HepG2 (cell line): ENCODE measurements at regions not wholly inside any gene's neighbourhood (a gene's known extent, or its start where the extent isn't known, plus 50 kb on each side); places are given as distances from the start of the nearest gene placed in this dataset.

Experiments
- ZNF317 ChIP-seq: sonication (generic); formaldehyde crosslinking; IDR thresholded peaks from 2 replicates; pipeline ENCODE4 v1.5.0; 2020; ENCODE audit warnings: mild to moderate bottlenecking, missing genetic modification reagents
- ZNF34 ChIP-seq: sonication (generic); formaldehyde crosslinking; IDR thresholded peaks from 2 replicates; pipeline ENCODE4 v1.4.0; 2020; ENCODE audit warnings: mild to moderate bottlenecking, missing genetic modification reagents, borderline replicate concordance
- TF ChIP-seq, protein P1 (sequence below): sonication (generic); formaldehyde crosslinking; IDR thresholded peaks from 2 replicates; pipeline ENCODE4 v1.5.0; 2020; ENCODE audit warnings: mild to moderate bottlenecking, missing genetic modification reagents, moderate library complexity
- TF ChIP-seq, protein P2 (sequence below): sonication (generic); formaldehyde crosslinking; IDR thresholded peaks from one replicate; pipeline ENCODE4 v1.5.1; 2020; ENCODE audit warnings: mild to moderate bottlenecking, missing genetic modification reagents; ENCODE audit errors: not compliant biosample characterization

DNA sequence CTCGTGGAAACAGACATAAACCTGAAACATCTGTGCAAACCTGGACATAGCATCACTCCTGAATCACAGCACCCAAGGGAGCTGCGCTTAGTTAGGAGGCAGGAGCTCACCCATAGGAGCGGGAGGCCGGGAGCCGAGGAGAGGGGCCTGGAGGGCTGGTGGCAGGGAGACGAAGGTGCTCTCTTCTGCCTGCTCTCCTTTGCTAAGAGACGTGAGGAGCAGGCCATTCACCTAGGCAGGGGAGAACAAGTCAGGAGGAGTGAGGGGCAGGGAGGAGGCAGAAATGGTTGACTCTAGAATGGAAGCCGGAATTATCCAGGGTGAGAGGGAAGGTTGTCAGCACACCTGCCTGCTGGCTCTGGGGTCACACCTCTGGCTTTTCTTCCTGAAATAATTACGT is 398.4 kb upstream of the IRX2 start:
- TF ChIP-seq ZNF34 (CRISPR knock-in tag) (no peak), ZNF317 (CRISPR knock-in tag) (no peak)
- TF ChIP-seq, protein P1, sequence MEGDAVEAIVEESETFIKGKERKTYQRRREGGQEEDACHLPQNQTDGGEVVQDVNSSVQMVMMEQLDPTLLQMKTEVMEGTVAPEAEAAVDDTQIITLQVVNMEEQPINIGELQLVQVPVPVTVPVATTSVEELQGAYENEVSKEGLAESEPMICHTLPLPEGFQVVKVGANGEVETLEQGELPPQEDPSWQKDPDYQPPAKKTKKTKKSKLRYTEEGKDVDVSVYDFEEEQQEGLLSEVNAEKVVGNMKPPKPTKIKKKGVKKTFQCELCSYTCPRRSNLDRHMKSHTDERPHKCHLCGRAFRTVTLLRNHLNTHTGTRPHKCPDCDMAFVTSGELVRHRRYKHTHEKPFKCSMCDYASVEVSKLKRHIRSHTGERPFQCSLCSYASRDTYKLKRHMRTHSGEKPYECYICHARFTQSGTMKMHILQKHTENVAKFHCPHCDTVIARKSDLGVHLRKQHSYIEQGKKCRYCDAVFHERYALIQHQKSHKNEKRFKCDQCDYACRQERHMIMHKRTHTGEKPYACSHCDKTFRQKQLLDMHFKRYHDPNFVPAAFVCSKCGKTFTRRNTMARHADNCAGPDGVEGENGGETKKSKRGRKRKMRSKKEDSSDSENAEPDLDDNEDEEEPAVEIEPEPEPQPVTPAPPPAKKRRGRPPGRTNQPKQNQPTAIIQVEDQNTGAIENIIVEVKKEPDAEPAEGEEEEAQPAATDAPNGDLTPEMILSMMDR (CRISPR knock-in tag): no peak
- TF ChIP-seq, protein P2, sequence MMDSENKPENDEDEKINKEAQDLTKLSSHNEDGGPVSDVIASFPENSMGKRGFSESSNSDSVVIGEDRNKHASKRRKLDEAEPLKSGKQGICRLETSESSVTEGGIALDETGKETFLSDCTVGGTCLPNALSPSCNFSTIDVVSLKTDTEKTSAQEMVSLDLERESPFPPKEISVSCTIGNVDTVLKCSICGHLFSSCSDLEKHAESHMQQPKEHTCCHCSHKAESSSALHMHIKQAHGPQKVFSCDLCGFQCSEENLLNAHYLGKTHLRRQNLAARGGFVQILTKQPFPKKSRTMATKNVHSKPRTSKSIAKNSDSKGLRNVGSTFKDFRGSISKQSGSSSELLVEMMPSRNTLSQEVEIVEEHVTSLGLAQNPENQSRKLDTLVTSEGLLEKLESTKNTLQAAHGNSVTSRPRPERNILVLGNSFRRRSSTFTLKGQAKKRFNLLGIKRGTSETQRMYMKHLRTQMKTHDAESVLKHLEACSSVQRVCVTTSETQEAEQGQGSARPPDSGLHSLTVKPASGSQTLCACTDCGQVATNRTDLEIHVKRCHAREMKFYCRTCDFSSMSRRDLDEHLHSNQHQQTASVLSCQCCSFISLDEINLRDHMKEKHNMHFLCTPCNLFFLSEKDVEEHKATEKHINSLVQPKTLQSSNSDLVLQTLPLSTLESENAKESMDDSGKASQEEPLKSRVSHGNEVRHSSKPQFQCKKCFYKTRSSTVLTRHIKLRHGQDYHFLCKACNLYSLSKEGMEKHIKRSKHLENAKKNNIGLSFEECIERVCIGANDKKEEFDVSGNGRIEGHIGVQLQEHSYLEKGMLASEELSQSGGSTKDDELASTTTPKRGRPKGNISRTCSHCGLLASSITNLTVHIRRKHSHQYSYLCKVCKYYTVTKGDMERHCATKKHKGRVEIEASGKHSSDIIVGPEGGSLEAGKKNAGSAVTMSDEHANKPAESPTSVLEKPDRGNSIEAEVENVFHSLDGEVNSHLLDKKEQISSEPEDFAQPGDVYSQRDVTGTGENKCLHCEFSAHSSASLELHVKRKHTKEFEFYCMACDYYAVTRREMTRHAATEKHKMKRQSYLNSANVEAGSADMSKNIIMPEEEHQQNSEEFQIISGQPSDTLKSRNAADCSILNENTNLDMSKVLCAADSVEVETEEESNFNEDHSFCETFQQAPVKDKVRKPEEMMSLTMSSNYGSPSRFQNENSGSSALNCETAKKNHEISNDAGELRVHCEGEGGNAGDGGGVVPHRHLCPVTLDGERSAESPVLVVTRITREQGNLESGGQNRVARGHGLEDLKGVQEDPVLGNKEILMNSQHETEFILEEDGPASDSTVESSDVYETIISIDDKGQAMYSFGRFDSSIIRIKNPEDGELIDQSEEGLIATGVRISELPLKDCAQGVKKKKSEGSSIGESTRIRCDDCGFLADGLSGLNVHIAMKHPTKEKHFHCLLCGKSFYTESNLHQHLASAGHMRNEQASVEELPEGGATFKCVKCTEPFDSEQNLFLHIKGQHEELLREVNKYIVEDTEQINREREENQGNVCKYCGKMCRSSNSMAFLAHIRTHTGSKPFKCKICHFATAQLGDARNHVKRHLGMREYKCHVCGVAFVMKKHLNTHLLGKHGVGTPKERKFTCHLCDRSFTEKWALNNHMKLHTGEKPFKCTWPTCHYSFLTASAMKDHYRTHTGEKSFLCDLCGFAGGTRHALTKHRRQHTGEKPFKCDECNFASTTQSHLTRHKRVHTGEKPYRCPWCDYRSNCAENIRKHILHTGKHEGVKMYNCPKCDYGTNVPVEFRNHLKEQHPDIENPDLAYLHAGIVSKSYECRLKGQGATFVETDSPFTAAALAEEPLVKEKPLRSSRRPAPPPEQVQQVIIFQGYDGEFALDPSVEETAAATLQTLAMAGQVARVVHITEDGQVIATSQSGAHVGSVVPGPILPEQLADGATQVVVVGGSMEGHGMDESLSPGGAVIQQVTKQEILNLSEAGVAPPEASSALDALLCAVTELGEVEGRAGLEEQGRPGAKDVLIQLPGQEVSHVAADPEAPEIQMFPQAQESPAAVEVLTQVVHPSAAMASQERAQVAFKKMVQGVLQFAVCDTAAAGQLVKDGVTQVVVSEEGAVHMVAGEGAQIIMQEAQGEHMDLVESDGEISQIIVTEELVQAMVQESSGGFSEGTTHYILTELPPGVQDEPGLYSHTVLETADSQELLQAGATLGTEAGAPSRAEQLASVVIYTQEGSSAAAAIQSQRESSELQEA: no peak
